SW480 (cell line): ENCODE measurements at regions not wholly inside any gene's neighbourhood (a gene's known extent, or its start where the extent isn't known, plus 50 kb on each side); places are given as distances from the start of the nearest gene placed in this dataset.
"Not testable (repeated sequence)": the region's sequence is repeated elsewhere in the genome, so short reads cannot be mapped to it uniquely, and the experiment has no call there.

Experiments used
- DNase-seq: peaks from one replicate; pipeline ENCODE4 v3.0.0-alpha.2; 2016; ENCODE audit warnings: low spot score

GRCh38 chr7:94314413-94315410 is 80.0 kb upstream of the COL1A2 start:
- no peak for DNase-seq

GRCh38 chr7:94321138-94321537 is 73.6 kb upstream of the COL1A2 start:
- DNase-seq = not testable (repeated sequence)

GRCh38 chr7:94323844-94324243 is 70.9 kb upstream of the COL1A2 start:
- peak; percentile 14 for DNase-seq

- no peak for DNase-seq
Observed at GRCh38 chr7:94324380-94325121, 70.1 kb upstream of the COL1A2 start.

GRCh38 chr7:94325122-94325475 is 69.6 kb upstream of the COL1A2 start:
- no peak for DNase-seq

- no peak for DNase-seq
Observed at GRCh38 chr7:94330269-94331020, 64.2 kb upstream of the COL1A2 start.

- no peak for DNase-seq
Observed at GRCh38 chr7:94332571-94332970, 62.1 kb upstream of the COL1A2 start.

- no peak for DNase-seq
Observed at GRCh38 chr7:94333810-94334209, 60.9 kb upstream of the COL1A2 start.

- DNase-seq = no peak
Observed at GRCh38 chr7:94335586-94335985, 59.1 kb upstream of the COL1A2 start.

- no peak for DNase-seq
Observed at GRCh38 chr7:94336009-94336408, 58.7 kb upstream of the COL1A2 start.

- DNase-seq = no peak
Observed at GRCh38 chr7:94338921-94339371, 55.7 kb upstream of the COL1A2 start.

- DNase-seq = no peak
Observed at GRCh38 chr7:94344826-94345225, 49.9 kb upstream of the COL1A2 start.
